ENCODE measurements at regions not wholly inside any gene's neighbourhood (a gene's known extent, or its start where the extent isn't known, plus 50 kb on each side); places are given as distances from the start of the nearest gene placed in this dataset.

DNA sequence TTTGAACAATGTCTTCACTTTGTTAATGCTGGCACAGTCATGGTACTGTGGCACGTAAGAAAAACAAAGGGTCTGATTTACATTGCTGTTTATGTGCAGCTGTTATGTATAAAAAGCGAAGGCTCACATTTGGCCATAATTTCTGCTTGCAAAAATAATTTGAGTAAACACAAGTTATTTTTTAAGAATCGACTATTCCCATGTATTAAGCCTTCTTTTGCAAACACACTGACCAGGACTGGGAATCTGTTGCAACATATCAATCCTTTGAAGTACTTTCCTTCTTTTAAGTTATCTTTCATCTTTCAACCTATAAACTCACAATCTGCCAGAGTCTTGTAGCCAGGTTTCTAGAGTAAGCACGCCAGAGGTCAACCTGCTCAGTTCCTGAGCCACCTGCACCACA, 145.4 kb upstream of the BMP4 start:
- Mint-ChIP-seq H3K4me3 (no peak overlapping the region), H3K4me1 (no peaks in the 10 kb centered on the region), H3K36me3 (no peaks in the 10 kb centered on the region), H3K27me3 (peaks cover 0 to 1% (median 0%) of the 10 kb centered on the region in 5 donors), H3K27ac (no peak overlapping the region), H3K9me3 (peaks cover 0 to 6% (median 0%) of the 10 kb centered on the region in 9 donors)
- ATAC-seq (no peak), DNase-seq (no peak)
- POLR2A ChIA-PET: no interaction called here

DNA sequence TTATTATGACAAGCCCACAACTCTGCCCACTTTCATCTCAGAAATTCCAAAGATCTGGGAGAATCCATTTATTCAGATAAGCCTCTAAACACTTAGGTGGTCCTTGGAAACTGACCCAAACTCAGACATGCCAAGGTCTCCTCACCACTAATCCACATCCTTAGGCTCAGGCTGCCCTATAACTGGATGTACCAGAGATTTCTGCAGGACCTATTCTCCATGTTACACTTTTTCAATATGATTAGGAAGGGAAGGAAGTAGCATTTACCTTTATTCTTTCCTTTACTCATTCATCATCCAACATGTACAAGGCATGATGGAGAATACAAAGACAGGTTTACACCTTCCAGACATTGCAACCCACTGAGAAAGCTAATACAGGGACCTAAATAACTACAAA, 145.9 kb upstream of the BMP4 start:
- Mint-ChIP-seq H3K36me3 (no peaks in the 10 kb centered on the region), H3K27ac (no peak overlapping the region), H3K9me3 (peaks cover 0 to 6% (median 0%) of the 10 kb centered on the region in 9 donors), H3K27me3 (peaks cover 0 to 1% (median 0%) of the 10 kb centered on the region in 5 donors), H3K4me3 (no peak overlapping the region), H3K4me1 (no peaks in the 10 kb centered on the region)
- DNase-seq: no peak
- no peak for ATAC-seq
- POLR2A ChIA-PET: no interaction called here

DNA sequence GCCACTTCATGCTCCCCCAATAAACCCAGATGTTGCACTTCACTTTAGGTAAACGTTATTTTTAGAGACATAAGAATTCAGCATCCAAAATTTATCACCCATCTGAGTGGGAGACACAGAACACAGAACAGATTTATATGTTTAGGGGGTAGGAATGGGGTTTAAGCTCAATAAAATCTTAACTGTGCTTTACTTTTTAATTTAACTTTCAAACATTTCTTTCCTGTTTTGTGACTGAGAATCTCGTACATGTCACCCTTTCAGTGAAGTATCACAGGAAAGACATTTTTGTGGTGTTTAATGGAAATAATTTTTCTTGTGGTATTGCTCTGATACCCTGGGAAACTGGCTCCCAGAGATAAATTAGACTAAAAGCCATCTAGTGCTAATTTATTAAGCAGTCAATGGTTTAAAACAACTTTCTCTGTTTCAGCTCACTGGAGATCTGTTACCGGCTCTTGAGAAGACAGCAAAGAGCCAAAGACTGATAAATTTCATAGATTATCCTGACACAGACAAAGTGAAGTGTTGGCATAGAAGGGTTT, 148.0 kb upstream of the BMP4 start:
- H3K27me3 Mint-ChIP-seq: peaks cover 0 to 1% (median 0%) of the 10 kb centered on the region in 5 donors
- no peak overlapping the region for H3K27ac Mint-ChIP-seq
- no peak for ATAC-seq
- H3K9me3 Mint-ChIP-seq: peaks cover 0 to 1% (median 0%) of the 10 kb centered on the region in 9 donors
- H3K36me3 Mint-ChIP-seq: no peaks in the 10 kb centered on the region
- POLR2A ChIA-PET: no interaction called here
- H3K4me1 Mint-ChIP-seq: no peaks in the 10 kb centered on the region
- DNase-seq: no peak
- H3K4me3 Mint-ChIP-seq: no peak overlapping the region

GRCh38 chr14:54105406-54105805, 148.8 kb upstream of the BMP4 start:
- Mint-ChIP-seq H3K9me3 (peaks cover 0 to 1% (median 0%) of the 10 kb centered on the region in 9 donors), H3K4me3 (no peak overlapping the region), H3K36me3 (no peaks in the 10 kb centered on the region), H3K4me1 (no peaks in the 10 kb centered on the region), H3K27me3 (peaks cover 0 to 1% (median 0%) of the 10 kb centered on the region in 5 donors), H3K27ac (no peak overlapping the region)
- DNase-seq (no peak), ATAC-seq (no peak)
- POLR2A ChIA-PET: no interaction called here

- H3K27ac Mint-ChIP-seq: no peak overlapping the region
- H3K36me3 Mint-ChIP-seq: no peaks in the 10 kb centered on the region
- no peak for DNase-seq
- ATAC-seq: no peak
- POLR2A ChIA-PET: no interaction called here
- H3K4me3 Mint-ChIP-seq: no peak overlapping the region
- H3K4me1 Mint-ChIP-seq: no peaks in the 10 kb centered on the region
- peaks cover 0 to 1% (median 0%) of the 10 kb centered on the region in 5 donors for H3K27me3 Mint-ChIP-seq
- H3K9me3 Mint-ChIP-seq: peaks cover 0 to 1% (median 0%) of the 10 kb centered on the region in 9 donors
Measured at GRCh38 chr14:54105898-54106297, 149.3 kb upstream of the BMP4 start.

GRCh38 chr14:54106661-54107377, 150.2 kb upstream of the BMP4 start:
- H3K27me3 Mint-ChIP-seq: peaks cover 0 to 10% (median 1%) of the 10 kb centered on the region in 5 donors
- ATAC-seq (no peak), DNase-seq (no peak)
- H3K36me3 Mint-ChIP-seq: no peaks in the 10 kb centered on the region
- H3K4me3 Mint-ChIP-seq: no peak overlapping the region
- POLR2A ChIA-PET: no interaction called here
- H3K9me3 Mint-ChIP-seq: peaks cover 0 to 2% (median 0%) of the 10 kb centered on the region in 9 donors
- no peaks in the 10 kb centered on the region for H3K4me1 Mint-ChIP-seq
- H3K27ac Mint-ChIP-seq: no peak overlapping the region

DNA sequence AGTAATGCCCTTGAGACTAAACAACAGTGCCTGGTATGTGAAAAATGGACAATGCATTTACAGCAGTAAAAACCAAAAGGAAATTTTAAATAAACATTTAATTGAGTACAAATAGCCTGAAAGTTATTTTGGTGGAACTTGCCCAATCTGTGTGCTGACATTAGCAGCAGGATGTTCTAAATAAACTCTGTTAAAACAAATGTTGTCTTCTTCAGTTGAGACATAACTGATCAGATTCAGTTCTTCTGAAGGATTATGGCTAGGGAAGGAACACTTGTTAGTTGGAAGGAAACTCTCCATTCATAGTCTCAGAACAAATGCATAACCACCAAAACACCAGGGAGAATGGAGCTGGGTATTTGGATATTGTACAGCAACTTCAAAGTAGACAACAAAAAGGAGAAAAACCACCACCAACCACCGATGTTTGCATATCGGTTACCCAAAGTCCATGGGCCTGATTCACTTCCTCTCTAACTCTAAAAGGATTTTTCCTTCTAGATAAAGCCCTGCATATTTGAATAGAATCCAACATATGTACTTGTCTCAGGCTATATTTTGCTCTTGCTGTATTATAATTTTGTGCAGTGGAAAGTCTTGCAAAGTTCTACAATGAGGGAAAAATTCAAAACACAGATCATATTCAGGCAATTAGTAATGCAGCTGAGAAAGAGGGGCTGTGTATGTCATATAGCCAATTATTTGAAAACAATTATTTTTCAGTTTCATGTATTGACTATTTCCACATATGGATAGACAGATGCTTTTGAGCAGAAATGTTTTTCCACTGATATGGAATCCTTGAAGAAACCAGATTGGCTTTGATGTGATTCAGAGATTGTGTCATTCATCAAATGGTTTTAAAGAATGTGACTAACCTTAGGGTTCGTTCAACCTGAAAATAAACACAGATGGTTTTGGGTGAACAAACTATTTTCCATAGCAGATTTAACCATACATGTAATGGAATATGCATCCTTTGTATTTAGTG, 152.2 kb upstream of the BMP4 start:
- no peak overlapping the region for H3K4me3 Mint-ChIP-seq
- POLR2A ChIA-PET: no interaction called here
- no peaks in the 10 kb centered on the region for H3K4me1 Mint-ChIP-seq
- peaks cover 0 to 10% (median 1%) of the 10 kb centered on the region in 9 donors for H3K9me3 Mint-ChIP-seq
- no peaks in the 10 kb centered on the region for H3K36me3 Mint-ChIP-seq
- ATAC-seq (no peak), DNase-seq (no peak)
- peaks cover 0 to 14% (median 4%) of the 10 kb centered on the region in 5 donors for H3K27me3 Mint-ChIP-seq
- no peak overlapping the region for H3K27ac Mint-ChIP-seq

DNA sequence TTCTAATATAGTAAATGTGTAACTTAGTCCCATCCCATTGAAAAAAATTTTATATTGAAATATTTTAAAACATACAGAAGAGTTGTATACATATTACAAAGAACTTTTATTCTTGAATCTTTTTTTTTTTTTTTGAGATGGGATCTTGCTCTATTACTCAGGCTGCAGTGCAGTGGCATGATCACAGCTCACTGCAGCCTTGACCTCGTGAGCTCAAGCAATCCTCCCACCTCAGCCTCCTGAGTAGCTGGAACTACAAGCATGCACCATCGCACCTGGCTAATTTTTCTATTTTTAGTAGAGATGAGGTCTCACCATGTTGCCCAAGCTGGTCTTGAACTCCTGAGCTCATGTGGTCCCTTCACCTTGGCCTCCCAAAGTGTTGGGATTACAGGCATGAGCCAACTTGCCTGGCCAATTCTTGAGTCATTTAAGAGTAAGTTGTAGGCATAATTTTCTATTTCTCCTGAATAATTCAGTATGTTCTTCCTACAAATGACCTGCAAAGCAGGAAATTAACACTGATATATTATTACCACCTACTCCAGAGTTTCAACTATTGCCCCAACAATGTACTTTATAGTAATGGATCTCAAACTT, 153.0 kb upstream of the BMP4 start:
- Mint-ChIP-seq H3K27me3 (peaks cover 0 to 14% (median 4%) of the 10 kb centered on the region in 5 donors), H3K36me3 (no peaks in the 10 kb centered on the region), H3K9me3 (peaks cover 0 to 10% (median 1%) of the 10 kb centered on the region in 9 donors), H3K4me3 (no peak overlapping the region), H3K27ac (no peak overlapping the region), H3K4me1 (no peaks in the 10 kb centered on the region)
- ATAC-seq (no peak), DNase-seq (no peak)
- POLR2A ChIA-PET: no interaction called here

DNA sequence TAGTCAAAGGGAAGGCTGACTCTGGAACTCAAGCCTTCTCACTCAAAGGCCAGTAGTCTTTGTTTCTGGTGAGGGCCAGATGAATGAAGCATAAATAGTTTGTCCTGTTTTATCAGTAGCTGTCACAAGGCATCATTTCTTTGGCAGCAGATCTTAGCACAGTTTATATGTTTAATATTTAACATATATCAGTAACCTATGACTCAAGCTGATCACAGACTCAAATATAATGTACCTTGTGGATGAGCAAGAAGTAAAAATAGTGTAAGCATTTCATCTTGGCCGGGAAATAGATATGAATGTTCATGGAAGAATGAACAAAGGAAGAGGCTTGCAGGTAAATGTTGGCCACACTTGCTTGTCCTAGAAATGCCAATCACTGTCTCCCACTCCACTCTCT, 158.3 kb upstream of the BMP4 start:
- no peaks in the 10 kb centered on the region for H3K36me3 Mint-ChIP-seq
- H3K27me3 Mint-ChIP-seq: peaks cover 0 to 14% (median 2%) of the 10 kb centered on the region in 5 donors
- POLR2A ChIA-PET: no interaction called here
- H3K9me3 Mint-ChIP-seq: peaks cover 0 to 10% (median 0%) of the 10 kb centered on the region in 9 donors
- H3K4me3 Mint-ChIP-seq: no peak overlapping the region
- ATAC-seq: no peak
- no peak for DNase-seq
- H3K4me1 Mint-ChIP-seq: no peaks in the 10 kb centered on the region
- H3K27ac Mint-ChIP-seq: no peak overlapping the region

- no peak for DNase-seq
- H3K4me3 Mint-ChIP-seq: no peak overlapping the region
- H3K36me3 Mint-ChIP-seq: no peaks in the 10 kb centered on the region
- peaks cover 0 to 10% (median 0%) of the 10 kb centered on the region in 9 donors for H3K9me3 Mint-ChIP-seq
- no peak for ATAC-seq
- peaks cover 0 to 9% (median 2%) of the 10 kb centered on the region in 5 donors for H3K27me3 Mint-ChIP-seq
- no peaks in the 10 kb centered on the region for H3K4me1 Mint-ChIP-seq
- no peak overlapping the region for H3K27ac Mint-ChIP-seq
- POLR2A ChIA-PET: no interaction called here
Measured at GRCh38 chr14:54116198-54116885, 159.7 kb upstream of the BMP4 start.

GRCh38 chr14:54116972-54117371, 160.3 kb upstream of the BMP4 start:
- POLR2A ChIA-PET: no interaction called here
- no peak overlapping the region for H3K27ac Mint-ChIP-seq
- DNase-seq: no peak
- peaks cover 0 to 7% (median 0%) of the 10 kb centered on the region in 9 donors for H3K9me3 Mint-ChIP-seq
- H3K4me3 Mint-ChIP-seq: no peak overlapping the region
- H3K36me3 Mint-ChIP-seq: no peaks in the 10 kb centered on the region
- peaks cover 0 to 3% (median 2%) of the 10 kb centered on the region in 5 donors for H3K27me3 Mint-ChIP-seq
- H3K4me1 Mint-ChIP-seq: no peaks in the 10 kb centered on the region
- no peak for ATAC-seq

- H3K36me3 Mint-ChIP-seq: no peaks in the 10 kb centered on the region
- H3K9me3 Mint-ChIP-seq: peaks cover 0 to 2% (median 0%) of the 10 kb centered on the region in 9 donors
- DNase-seq (no peak), ATAC-seq (no peak)
- H3K27ac Mint-ChIP-seq: no peak overlapping the region
- peaks cover 0 to 3% (median 0%) of the 10 kb centered on the region in 5 donors for H3K27me3 Mint-ChIP-seq
- no peak overlapping the region for H3K4me3 Mint-ChIP-seq
- POLR2A ChIA-PET: no interaction called here
- no peaks in the 10 kb centered on the region for H3K4me1 Mint-ChIP-seq
Measured at GRCh38 chr14:54117396-54117795, 160.8 kb upstream of the BMP4 start.

Measured in naive thymus-derived CD8-positive, alpha-beta T cell (primary cell).